ENCODE measurements at regions not wholly inside any gene's neighbourhood (a gene's known extent, or its start where the extent isn't known, plus 50 kb on each side); places are given as distances from the start of the nearest gene placed in this dataset.

GRCh38 chr16:50909831-50910735, 168.2 kb downstream of the CYLD start:
- TF ChIP-seq POLR2AphosphoS5 (IDR thresholded peaks at IDR 0.05; ENCODE audit: low read depth, low read length) (no peak), POLR2A (IDR thresholded peaks at IDR 0.05; ENCODE audit: low read depth, low read length) (no peak), TAF1 (IDR thresholded peaks at IDR 0.05; ENCODE audit: low read depth, low read length) (no peak), POU2F2 (IDR thresholded peaks at IDR 0.05; ENCODE audit: low read depth, low read length) (no peak), SPI1 (IDR thresholded peaks at IDR 0.05; ENCODE audit: low read depth, low read length) (no peak), PAX5 (IDR thresholded peaks at IDR 0.05; ENCODE audit: insufficient read depth, low read length, severe bottlenecking) (no peak)
